ENCODE measurements at regions not wholly inside any gene's neighbourhood (a gene's known extent, or its start where the extent isn't known, plus 50 kb on each side); places are given as distances from the start of the nearest gene placed in this dataset.

DNA sequence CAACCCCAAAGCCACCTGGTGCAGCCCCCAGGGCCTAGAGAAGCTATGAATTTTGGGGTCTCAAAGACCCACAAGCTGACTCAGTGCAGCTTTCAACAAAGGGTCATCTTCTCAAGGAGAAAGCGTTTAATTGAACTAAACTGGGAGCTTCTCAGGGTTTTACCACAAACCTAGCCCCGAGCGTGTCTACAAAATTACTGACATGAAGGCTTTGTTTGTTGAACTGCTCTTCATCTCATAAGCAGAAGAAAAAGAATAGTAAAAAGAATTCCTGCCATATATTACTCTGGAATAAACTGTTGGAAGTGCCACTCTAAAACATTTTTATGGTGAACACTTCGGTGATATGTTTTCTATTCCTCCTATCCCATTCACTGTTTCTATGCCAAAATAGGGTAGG, 50.8 kb upstream of the INCENP start:
- H3K36me3 ChIP-seq: no peaks in the 10 kb centered on the region
- H3K27me3 ChIP-seq: no peaks in the 10 kb centered on the region

DNA sequence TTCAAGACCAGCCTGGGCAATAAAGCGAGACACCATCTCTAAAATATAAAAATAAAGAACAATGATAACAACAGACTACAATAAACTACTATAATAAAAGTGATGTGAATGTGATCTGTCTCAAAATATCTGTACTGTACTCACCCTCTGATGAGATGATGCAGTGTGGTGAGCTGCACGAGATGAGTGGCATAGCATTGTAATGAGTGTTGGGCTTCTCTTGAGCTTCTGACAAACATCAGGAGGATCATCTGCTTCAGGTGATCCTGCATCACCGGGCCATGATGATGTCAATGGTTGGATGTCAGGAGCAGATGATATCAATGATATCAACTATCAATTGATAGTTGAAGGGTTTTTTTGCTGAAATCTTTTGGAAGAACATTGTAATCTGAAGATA, 52.4 kb upstream of the INCENP start:
- no peak for DNase-seq (ENCODE audit: low spot score)
- Histone ChIP-seq H3K27ac (no peak overlapping the region), H3K27me3 (no peaks in the 10 kb centered on the region), H3K36me3 (no peaks in the 10 kb centered on the region), H3K4me1 (no peaks in the 10 kb centered on the region), H3K4me3 (no peak overlapping the region), H3K9me3 (no peaks in the 10 kb centered on the region)
- TF ChIP-seq, protein P1, sequence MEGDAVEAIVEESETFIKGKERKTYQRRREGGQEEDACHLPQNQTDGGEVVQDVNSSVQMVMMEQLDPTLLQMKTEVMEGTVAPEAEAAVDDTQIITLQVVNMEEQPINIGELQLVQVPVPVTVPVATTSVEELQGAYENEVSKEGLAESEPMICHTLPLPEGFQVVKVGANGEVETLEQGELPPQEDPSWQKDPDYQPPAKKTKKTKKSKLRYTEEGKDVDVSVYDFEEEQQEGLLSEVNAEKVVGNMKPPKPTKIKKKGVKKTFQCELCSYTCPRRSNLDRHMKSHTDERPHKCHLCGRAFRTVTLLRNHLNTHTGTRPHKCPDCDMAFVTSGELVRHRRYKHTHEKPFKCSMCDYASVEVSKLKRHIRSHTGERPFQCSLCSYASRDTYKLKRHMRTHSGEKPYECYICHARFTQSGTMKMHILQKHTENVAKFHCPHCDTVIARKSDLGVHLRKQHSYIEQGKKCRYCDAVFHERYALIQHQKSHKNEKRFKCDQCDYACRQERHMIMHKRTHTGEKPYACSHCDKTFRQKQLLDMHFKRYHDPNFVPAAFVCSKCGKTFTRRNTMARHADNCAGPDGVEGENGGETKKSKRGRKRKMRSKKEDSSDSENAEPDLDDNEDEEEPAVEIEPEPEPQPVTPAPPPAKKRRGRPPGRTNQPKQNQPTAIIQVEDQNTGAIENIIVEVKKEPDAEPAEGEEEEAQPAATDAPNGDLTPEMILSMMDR (IDR thresholded peaks at IDR 0.05): no peak

More for the DNA sequence above, 50.8 kb upstream of the INCENP start:
- TF ChIP-seq, protein P1 (IDR thresholded peaks at IDR 0.05): no peak
- Histone ChIP-seq H3K9me3 (no peaks in the 10 kb centered on the region), H3K4me1 (no peaks in the 10 kb centered on the region), H3K27ac (no peak overlapping the region), H3K4me3 (no peak overlapping the region)
- no peak for DNase-seq (ENCODE audit: low spot score)

DNA sequence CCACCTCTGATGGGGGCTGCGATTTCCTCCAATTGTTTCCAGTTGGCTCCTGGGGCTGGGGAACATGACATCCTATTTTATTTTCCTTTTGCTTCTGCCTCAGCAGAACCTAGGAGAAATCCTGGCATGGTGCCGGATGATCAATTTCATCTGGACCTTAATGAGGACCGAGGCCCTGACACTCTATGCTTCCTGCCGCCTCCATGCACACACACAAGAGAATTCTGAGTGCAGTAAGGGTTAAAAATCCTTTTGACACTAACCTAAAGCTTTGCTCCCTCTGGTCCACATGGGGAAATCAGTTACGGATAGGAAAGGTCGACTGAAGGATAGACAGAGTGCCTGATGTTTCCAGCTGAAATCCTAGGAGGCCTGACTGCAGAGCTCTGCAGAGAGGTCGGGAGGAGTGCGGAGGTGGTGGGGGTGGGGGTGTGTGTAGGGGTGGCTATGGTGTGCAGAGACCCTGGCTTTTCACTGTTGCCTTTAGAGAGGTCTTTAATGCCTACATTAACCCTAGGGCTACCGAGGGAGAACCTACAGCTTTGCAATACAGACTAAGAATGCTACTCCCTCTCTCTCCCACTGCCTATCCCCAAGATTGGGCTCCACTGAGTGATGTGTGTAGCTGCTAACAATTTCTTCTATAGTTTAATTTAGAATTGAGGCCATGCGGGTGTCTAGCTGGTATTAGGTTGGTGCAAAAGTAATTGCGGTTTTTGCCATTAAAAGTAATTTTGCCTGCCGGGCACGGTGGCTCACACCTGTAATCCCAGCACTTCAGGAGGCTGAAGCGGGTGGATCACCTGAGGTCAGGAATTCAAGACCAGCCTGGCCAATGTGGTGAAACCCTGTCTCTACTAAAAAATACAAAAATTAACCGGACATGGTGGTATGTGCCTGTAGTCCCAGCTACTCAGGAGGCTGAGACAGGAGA, 53.6 kb upstream of the INCENP start:
- TF ChIP-seq, protein P1 (IDR thresholded peaks at IDR 0.05): no peak
- H3K4me1 ChIP-seq: no peaks in the 10 kb centered on the region
- H3K36me3 ChIP-seq: no peaks in the 10 kb centered on the region
- DNase-seq (ENCODE audit: low spot score): no peak
- no peak overlapping the region for H3K27ac ChIP-seq
- H3K27me3 ChIP-seq: no peaks in the 10 kb centered on the region
- H3K4me3 ChIP-seq: no peak overlapping the region
- no peaks in the 10 kb centered on the region for H3K9me3 ChIP-seq

DNA sequence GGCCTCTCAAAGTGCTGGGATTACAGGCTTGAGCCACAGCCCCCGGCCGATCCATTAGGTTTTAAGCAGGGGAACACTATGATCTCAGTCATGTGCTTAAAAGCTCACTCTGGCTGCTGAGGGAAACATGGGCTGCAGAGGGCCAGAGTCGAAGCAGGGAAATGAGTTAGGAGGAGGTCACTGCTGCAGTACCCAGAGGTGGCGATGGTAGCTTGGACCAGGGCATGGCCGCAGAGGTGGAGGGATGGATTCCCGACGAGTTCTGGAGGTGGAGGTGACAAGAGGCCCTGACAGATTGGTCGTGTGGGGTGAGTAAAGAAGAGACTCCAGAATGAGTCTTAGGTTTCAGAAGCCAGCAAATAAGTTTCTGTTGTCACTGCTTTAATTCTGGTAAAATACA, 54.4 kb upstream of the INCENP start:
- H3K4me1 ChIP-seq: no peaks in the 10 kb centered on the region
- no peak overlapping the region for H3K4me3 ChIP-seq
- H3K27ac ChIP-seq: no peak overlapping the region
- TF ChIP-seq, protein P1 (IDR thresholded peaks at IDR 0.05): no peak
- no peak for DNase-seq (ENCODE audit: low spot score)
- no peaks in the 10 kb centered on the region for H3K36me3 ChIP-seq
- no peaks in the 10 kb centered on the region for H3K27me3 ChIP-seq
- no peaks in the 10 kb centered on the region for H3K9me3 ChIP-seq

DNA sequence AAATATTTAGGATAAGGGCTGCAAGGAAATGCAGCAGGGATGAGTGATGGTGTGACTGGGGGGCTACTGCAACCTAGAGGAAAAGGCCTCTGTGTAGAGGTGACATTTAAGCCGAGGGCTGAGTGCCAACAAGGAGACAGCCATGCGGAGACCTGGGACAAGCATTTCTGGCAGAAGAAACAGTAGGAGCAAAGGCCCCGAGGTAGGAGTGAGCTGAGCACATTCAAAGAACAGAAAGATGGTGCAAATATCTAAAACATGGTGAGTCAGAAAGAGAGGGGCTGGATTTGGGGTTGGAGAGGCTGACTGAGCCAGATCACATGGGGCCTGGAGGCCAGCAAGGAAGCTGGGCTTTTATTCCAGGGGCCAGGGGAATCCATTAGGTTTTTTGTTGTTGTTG, 55.1 kb upstream of the INCENP start:
- Histone ChIP-seq H3K4me3 (no peak overlapping the region), H3K27me3 (no peaks in the 10 kb centered on the region), H3K27ac (no peak overlapping the region), H3K36me3 (no peaks in the 10 kb centered on the region), H3K9me3 (no peaks in the 10 kb centered on the region), H3K4me1 (no peaks in the 10 kb centered on the region)
- TF ChIP-seq, protein P1 (IDR thresholded peaks at IDR 0.05): no peak
- no peak for DNase-seq (ENCODE audit: low spot score)

All from right atrium auricular region (tissue), 2 donors.